Keratinocyte (primary cell): ENCODE measurements at regions not wholly inside any gene's neighbourhood (a gene's known extent, or its start where the extent isn't known, plus 50 kb on each side); places are given as distances from the start of the nearest gene placed in this dataset.

Experiments used
- EZH2 ChIP-seq: IDR thresholded peaks from one replicate; pipeline ENCODE4 v1.6.1; 2012; ENCODE audit warnings: inconsistent platforms, mild to moderate bottlenecking, low read length, moderate library complexity
- TF ChIP-seq, protein P1 (sequence below), 3 experiments: IDR thresholded peaks in 1 of 3; conservative IDR thresholded peaks in 1 of 3; optimal IDR thresholded peaks in 1 of 3; 2 replicates in 2 of 3; 3 replicates in 1 of 3; pipeline versions ENCODE3 to v1.5.1; 2011; ENCODE audit warnings: low read length in 3 of 3, mild to moderate bottlenecking in 3 of 3, moderate library complexity in 2 of 3, control low read depth in 1 of 3, inconsistent platforms in 1 of 3; ENCODE audit not compliant: insufficient read depth in 2 of 3; ENCODE audit errors: extremely low read depth in 1 of 3

DNA sequence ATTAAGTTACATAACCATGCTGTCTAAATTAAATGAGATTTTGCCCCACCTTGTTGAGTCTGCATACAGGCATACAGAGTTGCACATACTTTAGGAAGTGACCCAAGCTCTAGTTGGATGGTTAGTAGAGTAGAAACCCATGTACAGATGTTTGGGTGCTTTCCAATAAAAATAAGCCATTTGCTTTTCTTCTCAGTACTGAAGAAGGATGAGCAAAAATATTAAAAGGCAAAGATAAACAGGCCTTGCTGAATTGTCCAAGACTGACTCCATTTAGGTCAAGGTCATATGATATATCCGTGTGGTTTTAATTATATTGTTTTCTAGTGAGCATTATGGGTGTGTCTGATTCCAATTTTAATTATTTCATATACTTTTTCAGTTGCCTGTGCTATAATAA lies 589.4 kb downstream of the RFPL4B start:
- TF ChIP-seq, protein P1, sequence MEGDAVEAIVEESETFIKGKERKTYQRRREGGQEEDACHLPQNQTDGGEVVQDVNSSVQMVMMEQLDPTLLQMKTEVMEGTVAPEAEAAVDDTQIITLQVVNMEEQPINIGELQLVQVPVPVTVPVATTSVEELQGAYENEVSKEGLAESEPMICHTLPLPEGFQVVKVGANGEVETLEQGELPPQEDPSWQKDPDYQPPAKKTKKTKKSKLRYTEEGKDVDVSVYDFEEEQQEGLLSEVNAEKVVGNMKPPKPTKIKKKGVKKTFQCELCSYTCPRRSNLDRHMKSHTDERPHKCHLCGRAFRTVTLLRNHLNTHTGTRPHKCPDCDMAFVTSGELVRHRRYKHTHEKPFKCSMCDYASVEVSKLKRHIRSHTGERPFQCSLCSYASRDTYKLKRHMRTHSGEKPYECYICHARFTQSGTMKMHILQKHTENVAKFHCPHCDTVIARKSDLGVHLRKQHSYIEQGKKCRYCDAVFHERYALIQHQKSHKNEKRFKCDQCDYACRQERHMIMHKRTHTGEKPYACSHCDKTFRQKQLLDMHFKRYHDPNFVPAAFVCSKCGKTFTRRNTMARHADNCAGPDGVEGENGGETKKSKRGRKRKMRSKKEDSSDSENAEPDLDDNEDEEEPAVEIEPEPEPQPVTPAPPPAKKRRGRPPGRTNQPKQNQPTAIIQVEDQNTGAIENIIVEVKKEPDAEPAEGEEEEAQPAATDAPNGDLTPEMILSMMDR (optimal IDR thresholded peaks at IDR 0.05 in 1 of 3, IDR thresholded peaks at IDR 0.05 in 1 of 3, conservative IDR thresholded peaks at IDR 0.05 in 1 of 3; ENCODE audit: extremely low read depth in 1 of 3, insufficient read depth in 2 of 3, low read length in 3 of 3), result no peak
- no peak for TF ChIP-seq EZH2
